ENCODE measurements at regions not wholly inside any gene's neighbourhood (a gene's known extent, or its start where the extent isn't known, plus 50 kb on each side); places are given as distances from the start of the nearest gene placed in this dataset.

DNA sequence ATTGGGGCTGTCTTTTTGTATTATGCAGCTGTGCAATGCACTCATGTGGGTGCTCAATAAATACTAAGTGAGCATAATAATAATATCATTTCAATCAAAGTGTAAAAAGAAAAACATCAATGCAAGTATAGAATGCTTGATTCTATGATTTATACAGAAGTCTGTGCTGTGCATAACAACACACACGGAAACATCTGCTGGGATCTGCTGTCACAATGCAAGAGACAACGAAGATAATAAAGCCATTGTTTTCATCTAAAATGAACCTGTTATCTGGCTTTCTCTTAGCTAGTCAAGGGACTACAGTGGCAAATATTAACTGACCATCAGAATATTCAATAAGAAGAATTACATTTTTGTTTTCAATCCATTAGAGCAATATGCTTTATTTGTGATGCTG is 1156.9 kb upstream of the MAP3K7 start:
- 70% methylated on average over 2 of the region's 2 CpGs for WGBS
- DNase-seq (ENCODE audit: low spot score), result no peak
- Histone ChIP-seq H3K27me3 (ENCODE audit: control insufficient read depth in 4 of 4, insufficient read depth in 4 of 4, low read length in 3 of 4) (no peaks in the 10 kb centered on the region), H3K36me3 (ENCODE audit: control insufficient read depth in 4 of 4, insufficient read depth in 3 of 4, low read depth in 1 of 4, low read length in 3 of 4) (no peaks in the 10 kb centered on the region), H3K4me3 (ENCODE audit: low read depth in 1 of 3, low read length in 3 of 3) (no peak overlapping the region), H3K27ac (ENCODE audit: low read depth in 1 of 2, low read length in 2 of 2) (no peak overlapping the region), H3K4me1 (ENCODE audit: control insufficient read depth in 4 of 4, insufficient read depth in 4 of 4, low read length in 3 of 4) (no peaks in the 10 kb centered on the region), H3K9ac (ENCODE audit: low read depth in 1 of 2, low read length in 2 of 2) (no peak overlapping the region), H3K9me3 (ENCODE audit: control insufficient read depth in 4 of 4, low read length in 3 of 4) (no peaks in the 10 kb centered on the region)
- TF ChIP-seq FOXA1 (IDR thresholded peaks at IDR 0.05) (no peak), GABPA (IDR thresholded peaks at IDR 0.05 in 1 of 2, conservative IDR thresholded peaks at IDR 0.05 in 1 of 2) (no peak), RAD21 (IDR thresholded peaks at IDR 0.05) (no peak), HNF4G (IDR thresholded peaks at IDR 0.05) (no peak), NR2F2 (IDR thresholded peaks at IDR 0.05) (no peak)

DNA sequence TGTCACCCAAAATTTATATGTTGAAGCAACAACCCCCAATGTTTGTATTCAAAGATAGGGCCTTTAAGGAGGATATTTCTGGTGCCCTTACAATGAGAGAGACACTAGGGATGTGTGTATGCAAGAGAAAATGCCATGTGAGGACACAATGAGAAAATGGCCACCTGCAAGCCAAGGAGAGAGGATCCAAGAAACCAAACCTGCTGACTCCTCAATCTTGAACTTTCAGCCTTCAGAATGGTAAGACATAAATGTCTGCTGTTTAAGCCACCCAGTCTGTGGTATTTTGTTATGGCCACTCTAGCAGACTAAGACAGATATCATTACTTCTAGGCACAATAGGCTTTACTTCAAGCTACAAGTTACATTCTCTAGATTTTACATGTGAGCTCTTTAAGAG is 1145.1 kb upstream of the MAP3K7 start:
- Histone ChIP-seq H3K27ac (ENCODE audit: low read depth in 1 of 2, low read length in 2 of 2) (no peak overlapping the region), H3K4me3 (ENCODE audit: low read depth in 1 of 3, low read length in 3 of 3) (no peak overlapping the region)
- TF ChIP-seq TAF1 (conservative IDR thresholded peaks at IDR 0.05) (no peak), RXRA (IDR thresholded peaks at IDR 0.05) (no peak), HNF4G (IDR thresholded peaks at IDR 0.05) (no peak), RAD21 (IDR thresholded peaks at IDR 0.05) (no peak), FOXA2 (IDR thresholded peaks at IDR 0.05) (no peak), GABPA (IDR thresholded peaks at IDR 0.05 in 1 of 2, conservative IDR thresholded peaks at IDR 0.05 in 1 of 2) (no peak), NR2F2 (IDR thresholded peaks at IDR 0.05) (no peak), JUND (IDR thresholded peaks at IDR 0.05) (no peak)
- TF ChIP-seq, protein P1, sequence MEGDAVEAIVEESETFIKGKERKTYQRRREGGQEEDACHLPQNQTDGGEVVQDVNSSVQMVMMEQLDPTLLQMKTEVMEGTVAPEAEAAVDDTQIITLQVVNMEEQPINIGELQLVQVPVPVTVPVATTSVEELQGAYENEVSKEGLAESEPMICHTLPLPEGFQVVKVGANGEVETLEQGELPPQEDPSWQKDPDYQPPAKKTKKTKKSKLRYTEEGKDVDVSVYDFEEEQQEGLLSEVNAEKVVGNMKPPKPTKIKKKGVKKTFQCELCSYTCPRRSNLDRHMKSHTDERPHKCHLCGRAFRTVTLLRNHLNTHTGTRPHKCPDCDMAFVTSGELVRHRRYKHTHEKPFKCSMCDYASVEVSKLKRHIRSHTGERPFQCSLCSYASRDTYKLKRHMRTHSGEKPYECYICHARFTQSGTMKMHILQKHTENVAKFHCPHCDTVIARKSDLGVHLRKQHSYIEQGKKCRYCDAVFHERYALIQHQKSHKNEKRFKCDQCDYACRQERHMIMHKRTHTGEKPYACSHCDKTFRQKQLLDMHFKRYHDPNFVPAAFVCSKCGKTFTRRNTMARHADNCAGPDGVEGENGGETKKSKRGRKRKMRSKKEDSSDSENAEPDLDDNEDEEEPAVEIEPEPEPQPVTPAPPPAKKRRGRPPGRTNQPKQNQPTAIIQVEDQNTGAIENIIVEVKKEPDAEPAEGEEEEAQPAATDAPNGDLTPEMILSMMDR (IDR thresholded peaks at IDR 0.05; ENCODE audit: low read depth, low read length, missing input control), result no peak

DNA sequence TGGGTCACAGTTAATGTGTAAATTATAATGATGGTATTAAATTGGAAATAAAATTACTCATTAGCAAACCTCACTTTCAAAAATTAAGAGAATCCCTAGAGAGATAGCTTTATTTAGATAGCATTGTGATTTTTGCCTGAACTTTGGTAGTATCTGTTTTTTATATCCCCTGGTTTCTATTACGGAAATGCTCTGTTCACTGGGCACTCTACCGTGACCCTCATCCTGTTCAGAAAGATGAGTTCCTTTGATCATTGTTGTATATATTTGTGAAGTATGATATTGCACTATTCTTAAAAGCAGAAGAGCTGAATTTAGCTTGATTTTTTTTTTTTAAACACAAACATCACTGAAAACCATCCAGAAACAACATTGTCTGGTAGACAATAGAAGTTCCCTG is 1143.8 kb upstream of the MAP3K7 start:
- no peak overlapping the region for H3K9ac ChIP-seq (ENCODE audit: low read depth in 1 of 2, low read length in 2 of 2)
- DNase-seq (ENCODE audit: low spot score), result no peak
- TF ChIP-seq SP1 (IDR thresholded peaks at IDR 0.05) (no peak), FOXA2 (IDR thresholded peaks at IDR 0.05) (no peak), HNF4A (conservative IDR thresholded peaks at IDR 0.05) (no peak), FOXA1 (IDR thresholded peaks at IDR 0.05) (no peak), JUND (IDR thresholded peaks at IDR 0.05) (no peak), HNF4G (IDR thresholded peaks at IDR 0.05) (no peak), RAD21 (IDR thresholded peaks at IDR 0.05) (no peak), RXRA (IDR thresholded peaks at IDR 0.05) (no peak), EGR1 (IDR thresholded peaks at IDR 0.05; ENCODE audit: low read depth in 2 of 2) (no peak), GABPA (IDR thresholded peaks at IDR 0.05 in 1 of 2, conservative IDR thresholded peaks at IDR 0.05 in 1 of 2) (no peak), YY1 (IDR thresholded peaks at IDR 0.05) (no peak), NR2F2 (IDR thresholded peaks at IDR 0.05) (no peak), TAF1 (conservative IDR thresholded peaks at IDR 0.05) (no peak)
- TF ChIP-seq, protein P2, sequence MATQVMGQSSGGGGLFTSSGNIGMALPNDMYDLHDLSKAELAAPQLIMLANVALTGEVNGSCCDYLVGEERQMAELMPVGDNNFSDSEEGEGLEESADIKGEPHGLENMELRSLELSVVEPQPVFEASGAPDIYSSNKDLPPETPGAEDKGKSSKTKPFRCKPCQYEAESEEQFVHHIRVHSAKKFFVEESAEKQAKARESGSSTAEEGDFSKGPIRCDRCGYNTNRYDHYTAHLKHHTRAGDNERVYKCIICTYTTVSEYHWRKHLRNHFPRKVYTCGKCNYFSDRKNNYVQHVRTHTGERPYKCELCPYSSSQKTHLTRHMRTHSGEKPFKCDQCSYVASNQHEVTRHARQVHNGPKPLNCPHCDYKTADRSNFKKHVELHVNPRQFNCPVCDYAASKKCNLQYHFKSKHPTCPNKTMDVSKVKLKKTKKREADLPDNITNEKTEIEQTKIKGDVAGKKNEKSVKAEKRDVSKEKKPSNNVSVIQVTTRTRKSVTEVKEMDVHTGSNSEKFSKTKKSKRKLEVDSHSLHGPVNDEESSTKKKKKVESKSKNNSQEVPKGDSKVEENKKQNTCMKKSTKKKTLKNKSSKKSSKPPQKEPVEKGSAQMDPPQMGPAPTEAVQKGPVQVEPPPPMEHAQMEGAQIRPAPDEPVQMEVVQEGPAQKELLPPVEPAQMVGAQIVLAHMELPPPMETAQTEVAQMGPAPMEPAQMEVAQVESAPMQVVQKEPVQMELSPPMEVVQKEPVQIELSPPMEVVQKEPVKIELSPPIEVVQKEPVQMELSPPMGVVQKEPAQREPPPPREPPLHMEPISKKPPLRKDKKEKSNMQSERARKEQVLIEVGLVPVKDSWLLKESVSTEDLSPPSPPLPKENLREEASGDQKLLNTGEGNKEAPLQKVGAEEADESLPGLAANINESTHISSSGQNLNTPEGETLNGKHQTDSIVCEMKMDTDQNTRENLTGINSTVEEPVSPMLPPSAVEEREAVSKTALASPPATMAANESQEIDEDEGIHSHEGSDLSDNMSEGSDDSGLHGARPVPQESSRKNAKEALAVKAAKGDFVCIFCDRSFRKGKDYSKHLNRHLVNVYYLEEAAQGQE (IDR thresholded peaks at IDR 0.05), result no peak
- TF ChIP-seq, protein P1 (IDR thresholded peaks at IDR 0.05; ENCODE audit: low read depth, low read length, missing input control), result no peak
- TF ChIP-seq, protein P3, sequence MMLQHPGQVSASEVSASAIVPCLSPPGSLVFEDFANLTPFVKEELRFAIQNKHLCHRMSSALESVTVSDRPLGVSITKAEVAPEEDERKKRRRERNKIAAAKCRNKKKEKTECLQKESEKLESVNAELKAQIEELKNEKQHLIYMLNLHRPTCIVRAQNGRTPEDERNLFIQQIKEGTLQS (IDR thresholded peaks at IDR 0.05), result no peak
- TF ChIP-seq, protein P4, sequence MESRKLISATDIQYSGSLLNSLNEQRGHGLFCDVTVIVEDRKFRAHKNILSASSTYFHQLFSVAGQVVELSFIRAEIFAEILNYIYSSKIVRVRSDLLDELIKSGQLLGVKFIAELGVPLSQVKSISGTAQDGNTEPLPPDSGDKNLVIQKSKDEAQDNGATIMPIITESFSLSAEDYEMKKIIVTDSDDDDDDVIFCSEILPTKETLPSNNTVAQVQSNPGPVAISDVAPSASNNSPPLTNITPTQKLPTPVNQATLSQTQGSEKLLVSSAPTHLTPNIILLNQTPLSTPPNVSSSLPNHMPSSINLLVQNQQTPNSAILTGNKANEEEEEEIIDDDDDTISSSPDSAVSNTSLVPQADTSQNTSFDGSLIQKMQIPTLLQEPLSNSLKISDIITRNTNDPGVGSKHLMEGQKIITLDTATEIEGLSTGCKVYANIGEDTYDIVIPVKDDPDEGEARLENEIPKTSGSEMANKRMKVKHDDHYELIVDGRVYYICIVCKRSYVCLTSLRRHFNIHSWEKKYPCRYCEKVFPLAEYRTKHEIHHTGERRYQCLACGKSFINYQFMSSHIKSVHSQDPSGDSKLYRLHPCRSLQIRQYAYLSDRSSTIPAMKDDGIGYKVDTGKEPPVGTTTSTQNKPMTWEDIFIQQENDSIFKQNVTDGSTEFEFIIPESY (IDR thresholded peaks at IDR 0.05), result no peak
- TF ChIP-seq, protein P5, sequence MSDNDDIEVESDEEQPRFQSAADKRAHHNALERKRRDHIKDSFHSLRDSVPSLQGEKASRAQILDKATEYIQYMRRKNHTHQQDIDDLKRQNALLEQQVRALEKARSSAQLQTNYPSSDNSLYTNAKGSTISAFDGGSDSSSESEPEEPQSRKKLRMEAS (IDR thresholded peaks at IDR 0.05), result no peak

More for the DNA sequence above, 1145.1 kb upstream of the MAP3K7 start:
- Histone ChIP-seq H3K9me3 (ENCODE audit: control insufficient read depth in 4 of 4, low read length in 3 of 4) (no peaks in the 10 kb centered on the region), H3K9ac (ENCODE audit: low read depth in 1 of 2, low read length in 2 of 2) (no peak overlapping the region), H3K27me3 (ENCODE audit: control insufficient read depth in 4 of 4, insufficient read depth in 4 of 4, low read length in 3 of 4) (no peaks in the 10 kb centered on the region), H3K4me1 (ENCODE audit: control insufficient read depth in 4 of 4, insufficient read depth in 4 of 4, low read length in 3 of 4) (no peaks in the 10 kb centered on the region), H3K36me3 (ENCODE audit: control insufficient read depth in 4 of 4, insufficient read depth in 3 of 4, low read depth in 1 of 4, low read length in 3 of 4) (no peaks in the 10 kb centered on the region)
- DNase-seq (ENCODE audit: low spot score), result no peak

More for the DNA sequence above, 1143.8 kb upstream of the MAP3K7 start:
- 83% methylated on average over 2 of the region's 2 CpGs for WGBS
- no peak overlapping the region for H3K27ac ChIP-seq (ENCODE audit: low read depth in 1 of 2, low read length in 2 of 2)
- no peaks in the 10 kb centered on the region for H3K27me3 ChIP-seq (ENCODE audit: control insufficient read depth in 4 of 4, insufficient read depth in 4 of 4, low read length in 3 of 4)
- H3K4me3 ChIP-seq (ENCODE audit: low read depth in 1 of 3, low read length in 3 of 3), result no peak overlapping the region
- no peaks in the 10 kb centered on the region for H3K9me3 ChIP-seq (ENCODE audit: control insufficient read depth in 4 of 4, low read length in 3 of 4)
- no peaks in the 10 kb centered on the region for H3K4me1 ChIP-seq (ENCODE audit: control insufficient read depth in 4 of 4, insufficient read depth in 4 of 4, low read length in 3 of 4)
- no peaks in the 10 kb centered on the region for H3K36me3 ChIP-seq (ENCODE audit: control insufficient read depth in 4 of 4, insufficient read depth in 3 of 4, low read depth in 1 of 4, low read length in 3 of 4)

Measured in liver (tissue), 8 donors.